HCT116 (cell line): ENCODE measurements at regions not wholly inside any gene's neighbourhood (a gene's known extent, or its start where the extent isn't known, plus 50 kb on each side); places are given as distances from the start of the nearest gene placed in this dataset.

Experiments used
- ATAC-seq: fragments of 200-7000 bp; cut with Tn5 transposase; 2 replicates; pipeline ENCODE4 v1.9.1; 2020; ENCODE audit warnings: mild to moderate bottlenecking, moderate library complexity
- BruUV-seq: library from RNA; stranded (reverse); fragments of 400-500 nt; replicated peaks from 2 replicates; lab custom pipeline; 2021; lab: Mats Ljungman, UMichigan
- CTCF ChIA-PET: fragments of 300-600 bp; sonication (Branson Sonifier 250); formaldehyde crosslinking; loops from one replicate; lab custom pipeline; 2021; ENCODE audit warnings: antibody characterized with exemption; lab: Charles Lee
- POLR2A ChIA-PET: fragments of 300-600, 350-600 bp; sonication (Branson Sonifier 250); formaldehyde crosslinking; loops from one replicate; lab custom pipeline; 2021; ENCODE audit warnings: antibody characterized with exemption; lab: Charles Lee
- RAD21 ChIA-PET, 2 experiments: fragments of 300-600 bp; sonication (Branson Sonifier 250); formaldehyde crosslinking; loops; one replicate each; lab custom pipeline; 2023; ENCODE audit warnings: low total read pairs in 2 of 2; ENCODE audit not compliant: uncharacterized antibody in 2 of 2, unreplicated experiment in 2 of 2, low non-redundant PET in 1 of 2; lab: Charles Lee
- DNase-seq: peaks from one replicate; pipeline ENCODE4 v3.0.0-alpha.2; 2010; ENCODE audit warnings: low read depth, low spot score
- H2AFZ ChIP-seq: fragments of 200-600 bp; shearing (Covaris generic), sonication (generic); 2 replicates; pipeline ENCODE4 v1.6.1; 2017; ENCODE audit warnings: low read depth, mixed run types, mixed read lengths, antibody characterized with exemption, low read length; ENCODE audit not compliant: poor library complexity, severe bottlenecking
- H3K27ac ChIP-seq: 2 replicates; pipeline ENCODE4 v1.5.1; 2012; ENCODE audit warnings: low read depth, low read length
- H3K27me3 ChIP-seq: fragments of 200-600 bp; sonication (generic); 2 replicates; pipeline ENCODE4 v1.6.1; 2016; ENCODE audit warnings: mixed run types, low read length, mixed read lengths; ENCODE audit not compliant: insufficient read depth
- H3K36me3 ChIP-seq, 2 experiments: fragments of 200-500 bp in 1 of 2; fragments of 200-600 bp in 1 of 2; sonication (Bioruptor generic) in 1 of 2; sonication (generic) in 1 of 2; 2 replicates each; pipeline versions ENCODE4 v1.5.1 to v1.6.1; 2014 to 2016; ENCODE audit warnings: low read length in 2 of 2, inconsistent platforms in 1 of 2, mixed read lengths in 1 of 2, mixed run types in 1 of 2; ENCODE audit not compliant: insufficient read depth in 2 of 2, control insufficient read depth in 1 of 2
- H3K4me1 ChIP-seq, 2 experiments: fragments of 200-600 bp in 1 of 2; sonication (generic) in 1 of 2; 2 replicates each; pipeline versions ENCODE4 v1.5.1 to v1.6.1; 2012 to 2017; ENCODE audit warnings: low read length in 2 of 2, inconsistent platforms in 1 of 2, mild to moderate bottlenecking in 1 of 2, mixed read lengths in 1 of 2, mixed run types in 1 of 2, moderate library complexity in 1 of 2; ENCODE audit not compliant: insufficient read depth in 2 of 2, control insufficient read depth in 1 of 2
- H3K4me2 ChIP-seq: fragments of 200-600 bp; sonication (generic); 2 replicates; pipeline ENCODE4 v1.6.1; 2017; ENCODE audit warnings: mixed run types, low read length, mixed read lengths
- H3K4me3 ChIP-seq, 2 experiments: fragments of 200-600 bp in 1 of 2; sonication (generic) in 1 of 2; replicated peaks in 1 of 2; 2 replicates each; pipeline ENCODE4 v1.5.1; 2011 to 2016; ENCODE audit warnings: low read length in 2 of 2, control low read depth in 1 of 2, low read depth in 1 of 2, mild to moderate bottlenecking in 1 of 2, mixed read lengths in 1 of 2, mixed run types in 1 of 2
- H3K79me2 ChIP-seq: fragments of 200-600 bp; sonication (generic); 2 replicates; pipeline ENCODE4 v1.6.1; 2017; ENCODE audit warnings: mild to moderate bottlenecking, mixed run types, low read length, moderate library complexity, mixed read lengths; ENCODE audit not compliant: insufficient read depth
- H3K9ac ChIP-seq: fragments of 200-600 bp; sonication (generic); 2 replicates; pipeline ENCODE4 v1.6.1; 2016; ENCODE audit warnings: low read length, mixed read lengths
- H3K9me2 ChIP-seq: fragments of 200-600 bp; sonication (generic), shearing (Covaris generic); 2 replicates; pipeline ENCODE4 v1.6.1; 2017; ENCODE audit warnings: mixed run types, mild to moderate bottlenecking, moderate library complexity; ENCODE audit not compliant: insufficient read depth
- H3K9me3 ChIP-seq, 2 experiments: fragments of 200-500 bp in 1 of 2; fragments of 200-600 bp in 1 of 2; sonication (Bioruptor generic) in 1 of 2; sonication (generic) in 1 of 2; 2 replicates each; pipeline ENCODE4 v1.6.1; 2014 to 2017; ENCODE audit warnings: low read length in 2 of 2, mixed read lengths in 2 of 2, inconsistent platforms in 1 of 2, low read depth in 1 of 2, mild to moderate bottlenecking in 1 of 2, mixed run types in 1 of 2, moderate library complexity in 1 of 2; ENCODE audit not compliant: control insufficient read depth in 1 of 2, insufficient read depth in 1 of 2
- H4K20me1 ChIP-seq: fragments of 200-600 bp; sonication (generic), shearing (Covaris generic); 2 replicates; pipeline ENCODE4 v1.6.1; 2017; ENCODE audit warnings: mixed run types, mild to moderate bottlenecking, moderate library complexity; ENCODE audit not compliant: insufficient read depth
- CBX3 ChIP-seq: IDR thresholded peaks from 2 replicates; pipeline ENCODE4 v1.6.1; 2012; ENCODE audit warnings: low read depth
- CEBPB ChIP-seq: IDR thresholded peaks from 2 replicates; pipeline ENCODE4 v1.6.1; 2012; ENCODE audit warnings: low read depth
- EZH2 ChIP-seq: fragments of 200-600 bp; sonication (generic); IDR thresholded peaks from 2 replicates; pipeline ENCODE4 v1.6.1; 2017; ENCODE audit warnings: antibody characterized with exemption, mixed run types
- EZH2phosphoT487 ChIP-seq: fragments of 200-600 bp; IDR thresholded peaks from 2 replicates; pipeline ENCODE4 v1.6.1; 2018; ENCODE audit warnings: antibody characterized with exemption, borderline replicate concordance
- JUND ChIP-seq: IDR thresholded peaks from 2 replicates; pipeline ENCODE4 v1.6.1; 2012
- MAX ChIP-seq: IDR thresholded peaks from 2 replicates; pipeline ENCODE4 v1.6.1; 2012
- RAD21 ChIP-seq: IDR thresholded peaks from 2 replicates; pipeline ENCODE4 v1.6.1; 2012; ENCODE audit warnings: low read depth, mild to moderate bottlenecking
- SRF ChIP-seq: IDR thresholded peaks from 2 replicates; pipeline ENCODE4 v1.6.1; 2012; ENCODE audit warnings: low read depth
- TCF7L2 ChIP-seq: IDR thresholded peaks from 2 replicates; pipeline ENCODE4 v1.7.0; 2011; ENCODE audit warnings: borderline replicate concordance, inconsistent platforms; ENCODE audit not compliant: insufficient read depth, insufficient read length; ENCODE audit errors: extremely low read depth
- YY1 ChIP-seq: IDR thresholded peaks from 2 replicates; pipeline ENCODE4 v1.6.1; 2011; ENCODE audit warnings: low read length, low read depth, moderate library complexity, mild to moderate bottlenecking; ENCODE audit not compliant: insufficient replicate concordance; ENCODE audit errors: extremely low read depth
- ZFX ChIP-seq: fragments of 450-650 bp; IDR thresholded peaks from 2 replicates; pipeline ENCODE4 v1.6.1; 2017
- ZNF274 ChIP-seq: fragments of 200-500 bp; sonication (Bioruptor generic); IDR thresholded peaks from 2 replicates; pipeline ENCODE4 v1.6.1; 2014; ENCODE audit warnings: mild to moderate bottlenecking, low read depth, low read length, inconsistent platforms
- intact Hi-C: fragments of 100-400 bp; cut with micrococcal nuclease; formaldehyde crosslinking; loops from 2 replicates; pipeline ENCODE4 v1.10.0; 2022
- TF ChIP-seq, protein P1 (sequence below): IDR thresholded peaks from 2 replicates; pipeline ENCODE4 v1.6.1; 2012; ENCODE audit warnings: low read depth
- TF ChIP-seq, protein P2 (sequence below): IDR thresholded peaks from 2 replicates; pipeline ENCODE4 v1.6.1; 2011; ENCODE audit warnings: mild to moderate bottlenecking, low read length, moderate library complexity; ENCODE audit not compliant: insufficient replicate concordance; ENCODE audit errors: extremely low read depth

GRCh38 chr14:97027256-97027999 is 230.2 kb downstream of the VRK1 start:
- H3K27ac ChIP-seq = no peak overlapping the region
- no peak overlapping the region for H3K9ac ChIP-seq
- H3K4me3 ChIP-seq = no peak overlapping the region
- no peak overlapping the region for H2AFZ ChIP-seq
- no peak overlapping the region for H3K4me2 ChIP-seq
- no peaks in the 10 kb centered on the region for H4K20me1 ChIP-seq
- H3K79me2 ChIP-seq = no peaks in the 10 kb centered on the region
- DNase-seq (no peak), ATAC-seq (no peak)
- H3K4me1 ChIP-seq = no peaks in the 10 kb centered on the region
- POLR2A ChIA-PET = no interaction called here
- H3K9me3 ChIP-seq = no peaks in the 10 kb centered on the region
- no peaks in the 10 kb centered on the region for H3K9me2 ChIP-seq
- BruUV-seq = no TSS peak
- TF ChIP-seq ZFX = no peak
- TF ChIP-seq, all 23 proteins: peak for 0
- intact Hi-C loops = no loop called here
- no peaks in the 10 kb centered on the region for H3K27me3 ChIP-seq
- ChIA-PET RAD21 (no interaction called here), CTCF (no interaction called here)
- no peaks in the 10 kb centered on the region for H3K36me3 ChIP-seq

DNA sequence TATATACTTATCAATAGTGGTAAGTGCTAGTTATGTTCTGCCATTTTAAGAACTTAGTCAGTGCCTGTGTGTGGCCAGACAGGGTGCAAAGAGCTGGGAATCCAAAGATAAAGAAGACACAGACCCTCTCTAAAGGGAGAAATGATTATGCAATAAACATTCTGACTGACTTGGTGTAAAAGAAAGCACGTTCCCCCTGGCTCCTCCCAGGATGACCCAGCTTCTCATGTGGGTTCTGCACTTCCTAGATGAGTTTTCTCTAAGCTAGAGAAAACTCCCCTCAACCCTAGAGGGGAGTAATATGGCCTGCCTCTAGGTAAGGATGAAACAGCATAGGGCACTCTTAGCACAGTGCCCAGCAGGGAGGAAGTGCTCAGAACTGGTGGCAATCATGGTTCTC is 231.2 kb downstream of the VRK1 start:
- ATAC-seq (no peak), DNase-seq (no peak)
- ChIA-PET POLR2A (no interaction called here), CTCF (no interaction called here), RAD21 (no interaction called here)
- Histone ChIP-seq H4K20me1 (no peaks in the 10 kb centered on the region), H3K4me2 (no peak overlapping the region), H3K4me3 (no peak overlapping the region), H3K9me2 (no peaks in the 10 kb centered on the region), H3K36me3 (no peaks in the 10 kb centered on the region), H3K27me3 (no peaks in the 10 kb centered on the region), H3K9me3 (no peaks in the 10 kb centered on the region), H3K4me1 (no peaks in the 10 kb centered on the region), H2AFZ (no peak overlapping the region), H3K27ac (no peak overlapping the region), H3K9ac (no peak overlapping the region), H3K79me2 (no peaks in the 10 kb centered on the region)
- intact Hi-C loops = no loop called here
- BruUV-seq = no TSS peak
- no peak for TF ChIP-seq SRF
- TF ChIP-seq CEBPB = no peak
- no peak for TF ChIP-seq JUND
- no peak for TF ChIP-seq CBX3
- TF ChIP-seq YY1 = no peak
- TF ChIP-seq, protein P1, sequence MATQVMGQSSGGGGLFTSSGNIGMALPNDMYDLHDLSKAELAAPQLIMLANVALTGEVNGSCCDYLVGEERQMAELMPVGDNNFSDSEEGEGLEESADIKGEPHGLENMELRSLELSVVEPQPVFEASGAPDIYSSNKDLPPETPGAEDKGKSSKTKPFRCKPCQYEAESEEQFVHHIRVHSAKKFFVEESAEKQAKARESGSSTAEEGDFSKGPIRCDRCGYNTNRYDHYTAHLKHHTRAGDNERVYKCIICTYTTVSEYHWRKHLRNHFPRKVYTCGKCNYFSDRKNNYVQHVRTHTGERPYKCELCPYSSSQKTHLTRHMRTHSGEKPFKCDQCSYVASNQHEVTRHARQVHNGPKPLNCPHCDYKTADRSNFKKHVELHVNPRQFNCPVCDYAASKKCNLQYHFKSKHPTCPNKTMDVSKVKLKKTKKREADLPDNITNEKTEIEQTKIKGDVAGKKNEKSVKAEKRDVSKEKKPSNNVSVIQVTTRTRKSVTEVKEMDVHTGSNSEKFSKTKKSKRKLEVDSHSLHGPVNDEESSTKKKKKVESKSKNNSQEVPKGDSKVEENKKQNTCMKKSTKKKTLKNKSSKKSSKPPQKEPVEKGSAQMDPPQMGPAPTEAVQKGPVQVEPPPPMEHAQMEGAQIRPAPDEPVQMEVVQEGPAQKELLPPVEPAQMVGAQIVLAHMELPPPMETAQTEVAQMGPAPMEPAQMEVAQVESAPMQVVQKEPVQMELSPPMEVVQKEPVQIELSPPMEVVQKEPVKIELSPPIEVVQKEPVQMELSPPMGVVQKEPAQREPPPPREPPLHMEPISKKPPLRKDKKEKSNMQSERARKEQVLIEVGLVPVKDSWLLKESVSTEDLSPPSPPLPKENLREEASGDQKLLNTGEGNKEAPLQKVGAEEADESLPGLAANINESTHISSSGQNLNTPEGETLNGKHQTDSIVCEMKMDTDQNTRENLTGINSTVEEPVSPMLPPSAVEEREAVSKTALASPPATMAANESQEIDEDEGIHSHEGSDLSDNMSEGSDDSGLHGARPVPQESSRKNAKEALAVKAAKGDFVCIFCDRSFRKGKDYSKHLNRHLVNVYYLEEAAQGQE = no peak
- no peak for TF ChIP-seq ZFX
- TF ChIP-seq, protein P2, sequence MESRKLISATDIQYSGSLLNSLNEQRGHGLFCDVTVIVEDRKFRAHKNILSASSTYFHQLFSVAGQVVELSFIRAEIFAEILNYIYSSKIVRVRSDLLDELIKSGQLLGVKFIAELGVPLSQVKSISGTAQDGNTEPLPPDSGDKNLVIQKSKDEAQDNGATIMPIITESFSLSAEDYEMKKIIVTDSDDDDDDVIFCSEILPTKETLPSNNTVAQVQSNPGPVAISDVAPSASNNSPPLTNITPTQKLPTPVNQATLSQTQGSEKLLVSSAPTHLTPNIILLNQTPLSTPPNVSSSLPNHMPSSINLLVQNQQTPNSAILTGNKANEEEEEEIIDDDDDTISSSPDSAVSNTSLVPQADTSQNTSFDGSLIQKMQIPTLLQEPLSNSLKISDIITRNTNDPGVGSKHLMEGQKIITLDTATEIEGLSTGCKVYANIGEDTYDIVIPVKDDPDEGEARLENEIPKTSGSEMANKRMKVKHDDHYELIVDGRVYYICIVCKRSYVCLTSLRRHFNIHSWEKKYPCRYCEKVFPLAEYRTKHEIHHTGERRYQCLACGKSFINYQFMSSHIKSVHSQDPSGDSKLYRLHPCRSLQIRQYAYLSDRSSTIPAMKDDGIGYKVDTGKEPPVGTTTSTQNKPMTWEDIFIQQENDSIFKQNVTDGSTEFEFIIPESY = no peak
- no peak for TF ChIP-seq MAX
- no peak for TF ChIP-seq ZNF274
- TF ChIP-seq TCF7L2 = no peak
- no peak for TF ChIP-seq EZH2phosphoT487
- TF ChIP-seq RAD21 = no peak
- TF ChIP-seq EZH2 = no peak
